ENCODE measurements at regions not wholly inside any gene's neighbourhood (a gene's known extent, or its start where the extent isn't known, plus 50 kb on each side); places are given as distances from the start of the nearest gene placed in this dataset.

DNA sequence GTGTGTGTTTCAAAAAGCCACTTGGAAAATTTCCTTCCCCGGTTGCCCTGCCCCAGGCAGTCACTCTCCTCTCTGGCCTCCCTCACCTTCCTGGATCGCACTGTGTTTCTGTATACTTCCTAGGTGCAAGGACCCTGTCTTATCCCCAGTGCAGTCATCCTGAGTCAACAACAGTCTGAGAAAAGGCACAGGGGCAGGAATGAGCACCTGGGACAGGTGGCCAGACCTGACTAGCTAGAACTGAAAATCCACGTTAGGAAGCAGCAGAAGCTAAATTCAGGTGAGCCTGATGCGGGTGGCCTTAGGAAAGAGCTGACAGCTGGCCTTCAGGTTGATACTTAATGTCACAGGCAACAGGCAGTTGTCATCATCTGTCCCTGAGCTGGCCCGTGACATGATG, 62.9 kb upstream of the VGLL4 start:
- Histone ChIP-seq H3K4me1 (peaks cover 0 to 17% (median 7%) of the 10 kb centered on the region in 4 donors), H3K4me3 (no peak overlapping the region), H3K36me3 (peaks cover 0 to 2% (median 0%) of the 10 kb centered on the region in 4 donors), H3K27ac (replicated peaks in 1 of 4) (no peak overlapping the region), H3K27me3 (no peaks in the 10 kb centered on the region), H3K9me3 (no peaks in the 10 kb centered on the region)
- DNase-seq (ENCODE audit: extremely low spot score): no peak
- 97% methylated on average over 5 of the region's 5 CpGs for WGBS
- TF ChIP-seq, protein P1, sequence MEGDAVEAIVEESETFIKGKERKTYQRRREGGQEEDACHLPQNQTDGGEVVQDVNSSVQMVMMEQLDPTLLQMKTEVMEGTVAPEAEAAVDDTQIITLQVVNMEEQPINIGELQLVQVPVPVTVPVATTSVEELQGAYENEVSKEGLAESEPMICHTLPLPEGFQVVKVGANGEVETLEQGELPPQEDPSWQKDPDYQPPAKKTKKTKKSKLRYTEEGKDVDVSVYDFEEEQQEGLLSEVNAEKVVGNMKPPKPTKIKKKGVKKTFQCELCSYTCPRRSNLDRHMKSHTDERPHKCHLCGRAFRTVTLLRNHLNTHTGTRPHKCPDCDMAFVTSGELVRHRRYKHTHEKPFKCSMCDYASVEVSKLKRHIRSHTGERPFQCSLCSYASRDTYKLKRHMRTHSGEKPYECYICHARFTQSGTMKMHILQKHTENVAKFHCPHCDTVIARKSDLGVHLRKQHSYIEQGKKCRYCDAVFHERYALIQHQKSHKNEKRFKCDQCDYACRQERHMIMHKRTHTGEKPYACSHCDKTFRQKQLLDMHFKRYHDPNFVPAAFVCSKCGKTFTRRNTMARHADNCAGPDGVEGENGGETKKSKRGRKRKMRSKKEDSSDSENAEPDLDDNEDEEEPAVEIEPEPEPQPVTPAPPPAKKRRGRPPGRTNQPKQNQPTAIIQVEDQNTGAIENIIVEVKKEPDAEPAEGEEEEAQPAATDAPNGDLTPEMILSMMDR (IDR thresholded peaks at IDR 0.05): no peak
- TF ChIP-seq POLR2A (IDR thresholded peaks at IDR 0.05; ENCODE audit: low read depth) (no peak), POLR2AphosphoS5 (IDR thresholded peaks at IDR 0.05) (no peak), EP300 (IDR thresholded peaks at IDR 0.05) (no peak)
- intact Hi-C loops (cut with DNase I): no loop called here

DNA sequence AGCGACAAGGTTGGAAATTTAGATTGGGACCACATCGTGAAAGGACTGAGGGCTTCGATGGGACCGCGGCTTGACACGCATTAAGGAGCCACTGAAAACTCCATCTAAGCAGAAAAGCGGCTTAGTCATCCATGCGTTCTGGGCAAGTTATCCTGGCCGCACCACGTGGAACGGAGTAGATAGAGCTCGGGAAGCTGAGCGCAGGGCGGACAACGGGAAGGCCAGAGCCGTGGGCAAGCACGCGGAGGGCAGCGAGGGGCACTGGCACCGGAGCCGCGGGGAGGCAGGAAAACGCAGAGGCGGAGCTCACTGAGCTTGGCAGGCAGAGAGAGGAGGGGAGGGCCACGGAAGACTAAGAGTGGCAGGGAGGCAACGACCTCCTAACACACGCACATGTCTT, 61.3 kb upstream of the VGLL4 start:
- no peak for DNase-seq (ENCODE audit: extremely low spot score)
- WGBS: 82% methylated on average over 27 of the region's 27 CpGs
- no peaks in the 10 kb centered on the region for H3K9me3 ChIP-seq
- no peak overlapping the region for H3K27ac ChIP-seq (replicated peaks in 1 of 4)
- H3K27me3 ChIP-seq: no peaks in the 10 kb centered on the region
- peaks cover 0 to 13% (median 0%) of the 10 kb centered on the region in 4 donors for H3K4me1 ChIP-seq
- peaks cover 0 to 18% (median 5%) of the 10 kb centered on the region in 4 donors for H3K36me3 ChIP-seq
- intact Hi-C loops (cut with DNase I): no loop called here
- TF ChIP-seq POLR2AphosphoS5 (IDR thresholded peaks at IDR 0.05) (no peak), POLR2A (IDR thresholded peaks at IDR 0.05; ENCODE audit: low read depth) (no peak), EP300 (IDR thresholded peaks at IDR 0.05) (no peak)
- TF ChIP-seq, protein P1 (IDR thresholded peaks at IDR 0.05): no peak
- H3K4me3 ChIP-seq: no peak overlapping the region

DNA sequence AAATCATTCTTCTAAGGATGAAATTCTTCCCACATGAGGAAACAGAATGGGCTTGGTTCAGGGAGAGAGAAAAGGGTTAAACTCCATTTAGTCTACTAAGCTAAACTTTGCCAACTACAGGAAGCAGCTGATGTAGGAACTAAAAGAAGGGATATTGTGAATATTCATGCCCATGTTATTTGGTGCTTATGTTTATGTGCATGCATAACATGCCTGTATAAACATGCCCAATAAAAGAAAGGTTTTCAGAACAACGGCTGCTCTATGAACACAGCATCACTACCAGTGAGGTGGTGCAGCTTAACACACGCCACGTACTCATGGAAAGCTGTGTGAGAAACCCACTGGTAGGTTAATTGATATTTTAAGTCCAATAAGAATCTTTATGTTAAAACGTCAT, 59.4 kb upstream of the VGLL4 start:
- no peak for DNase-seq (ENCODE audit: extremely low spot score)
- H3K4me1 ChIP-seq: peaks cover 0 to 13% (median 0%) of the 10 kb centered on the region in 4 donors
- TF ChIP-seq POLR2AphosphoS5 (IDR thresholded peaks at IDR 0.05) (no peak), POLR2A (IDR thresholded peaks at IDR 0.05; ENCODE audit: low read depth) (no peak), EP300 (IDR thresholded peaks at IDR 0.05) (no peak)
- TF ChIP-seq, protein P1 (IDR thresholded peaks at IDR 0.05): no peak
- no peak overlapping the region for H3K4me3 ChIP-seq
- no peaks in the 10 kb centered on the region for H3K9me3 ChIP-seq
- no peak overlapping the region for H3K27ac ChIP-seq (replicated peaks in 1 of 4)
- 84% methylated on average over 4 of the region's 4 CpGs for WGBS
- H3K36me3 ChIP-seq: peaks cover 0 to 33% (median 5%) of the 10 kb centered on the region in 4 donors
- no peaks in the 10 kb centered on the region for H3K27me3 ChIP-seq
- intact Hi-C loops (cut with DNase I): no loop called here

DNA sequence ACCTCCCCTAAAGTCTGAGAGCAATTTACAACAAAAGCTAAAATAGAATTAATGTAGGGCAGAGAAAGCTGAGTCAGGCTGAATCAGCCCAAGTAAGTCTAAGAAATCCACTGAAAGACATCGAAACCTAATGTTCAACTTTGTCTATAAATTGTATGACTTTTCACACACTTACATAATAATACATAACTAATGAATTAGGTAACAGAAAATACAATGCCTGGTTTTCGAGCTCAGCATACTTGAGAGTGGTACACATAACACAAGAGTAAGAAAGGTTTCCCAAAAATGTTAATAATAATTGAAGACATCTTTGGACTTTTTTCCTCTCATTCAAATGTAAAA, 55.3 kb upstream of the VGLL4 start:
- intact Hi-C loops (cut with DNase I): no loop called here
- Histone ChIP-seq H3K36me3 (peaks cover 0 to 46% (median 5%) of the 10 kb centered on the region in 4 donors), H3K4me1 (peaks cover 0 to 22% (median 7%) of the 10 kb centered on the region in 4 donors)

More for the DNA sequence above, 55.3 kb upstream of the VGLL4 start:
- DNase-seq (ENCODE audit: extremely low spot score): no peak
- Histone ChIP-seq H3K27me3 (no peaks in the 10 kb centered on the region), H3K4me3 (no peak overlapping the region), H3K27ac (replicated peaks in 1 of 4) (no peak overlapping the region), H3K9me3 (no peaks in the 10 kb centered on the region)
- TF ChIP-seq POLR2A (IDR thresholded peaks at IDR 0.05; ENCODE audit: low read depth): no peak
- no peak for TF ChIP-seq EP300 (IDR thresholded peaks at IDR 0.05)
- TF ChIP-seq, protein P1 (IDR thresholded peaks at IDR 0.05): no peak
- TF ChIP-seq POLR2AphosphoS5 (IDR thresholded peaks at IDR 0.05): no peak
- WGBS: 81% methylated on average over 2 of the region's 2 CpGs

All from esophagus muscularis mucosa (tissue), 4 donors.